HCEC 1CT (cell line): ENCODE measurements at regions not wholly inside any gene's neighbourhood (a gene's known extent, or its start where the extent isn't known, plus 50 kb on each side); places are given as distances from the start of the nearest gene placed in this dataset.
"Not testable (repeated sequence)": the region's sequence is repeated elsewhere in the genome, so short reads cannot be mapped to it uniquely, and the experiment has no call there.

Experiments
- DNase-seq: peaks from one replicate; pipeline ENCODE4 v3.0.0-alpha.2; 2017

GRCh38 chr11:71383461-71383860 is 64.7 kb downstream of the DHCR7 start:
- no peak for DNase-seq

GRCh38 chr11:71381781-71382505 is 66.2 kb downstream of the DHCR7 start:
- DNase-seq = no peak

GRCh38 chr11:71379701-71380100 is 68.5 kb downstream of the DHCR7 start:
- DNase-seq = no peak

DNA sequence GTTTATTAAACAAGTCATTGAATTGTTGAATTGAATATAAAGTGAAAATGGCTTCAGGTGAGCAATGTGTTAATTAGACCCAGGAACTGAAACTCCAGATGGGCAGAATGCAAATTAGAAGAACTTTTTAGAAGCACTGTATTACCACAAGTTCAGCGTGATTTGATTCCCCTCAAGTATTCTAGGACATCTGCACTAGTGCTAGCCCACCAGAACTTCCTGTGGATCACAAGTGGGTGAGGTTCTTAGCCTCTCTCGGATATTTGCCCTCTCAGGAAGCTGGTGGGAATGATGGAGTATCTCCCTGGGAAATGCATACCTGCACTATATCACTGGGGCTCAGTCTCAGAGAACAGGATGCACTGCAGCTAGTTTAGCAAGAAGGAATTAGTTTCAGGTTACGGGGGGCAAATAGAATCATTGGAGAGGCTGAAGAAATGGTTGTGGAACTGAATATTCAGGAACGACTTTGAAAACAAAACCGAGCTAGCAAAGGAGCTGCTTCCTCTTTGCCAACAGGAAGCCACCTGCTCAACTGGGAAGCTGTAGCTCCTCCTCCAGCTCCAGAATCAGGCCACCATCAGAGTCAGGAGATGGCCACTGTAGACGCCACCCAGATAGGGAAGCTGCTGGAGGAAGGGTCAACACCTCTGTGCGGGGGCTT is 74.3 kb downstream of the DHCR7 start:
- DNase-seq = no peak

DNA sequence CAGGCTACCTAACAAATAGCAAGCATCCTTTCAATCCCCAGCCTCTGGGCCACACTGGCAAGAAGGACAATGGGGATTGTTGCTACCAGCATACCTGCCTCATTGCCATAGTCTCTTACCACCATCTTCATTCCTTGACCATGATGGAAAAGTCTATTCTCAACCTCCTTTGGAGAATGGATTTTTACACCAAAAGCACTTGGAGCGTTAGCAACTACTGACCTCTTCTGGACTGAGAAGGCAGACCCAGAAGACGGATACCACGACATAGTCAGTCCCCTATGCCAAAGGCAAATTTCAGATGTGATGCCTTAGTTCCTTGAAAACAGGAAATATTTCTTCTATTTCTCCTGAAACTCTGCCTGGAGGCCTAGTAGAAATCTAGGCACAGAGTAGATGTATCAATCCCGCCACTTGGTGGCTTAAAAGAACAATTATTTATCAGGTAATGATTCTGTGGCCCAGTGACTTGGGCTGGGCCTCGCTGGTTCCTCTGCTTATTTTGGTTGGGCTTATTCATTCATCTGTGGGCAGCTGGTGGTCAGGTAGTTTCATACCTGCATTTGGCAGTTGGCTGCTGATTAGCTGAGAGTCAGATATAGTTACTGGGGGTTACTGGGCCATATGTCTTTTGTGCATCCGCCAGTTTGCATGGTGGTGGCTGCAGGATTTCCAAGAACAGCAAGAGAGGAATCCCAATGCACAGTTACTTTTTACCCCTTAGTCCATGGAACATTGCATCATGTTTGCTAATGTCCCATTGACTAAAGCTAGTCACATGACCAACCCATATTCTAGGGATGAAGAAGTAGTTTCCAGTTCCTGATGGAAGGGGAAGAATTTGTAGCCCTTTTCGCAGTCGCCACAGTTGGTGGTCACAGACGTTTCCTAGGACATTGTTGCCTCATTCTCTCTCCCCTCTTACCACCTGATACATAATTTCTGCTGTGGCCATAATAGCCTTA is 75.2 kb downstream of the DHCR7 start:
- DNase-seq = peak; percentile 16

GRCh38 chr11:71371674-71372069 is 76.5 kb downstream of the DHCR7 start:
- DNase-seq = no peak

DNA sequence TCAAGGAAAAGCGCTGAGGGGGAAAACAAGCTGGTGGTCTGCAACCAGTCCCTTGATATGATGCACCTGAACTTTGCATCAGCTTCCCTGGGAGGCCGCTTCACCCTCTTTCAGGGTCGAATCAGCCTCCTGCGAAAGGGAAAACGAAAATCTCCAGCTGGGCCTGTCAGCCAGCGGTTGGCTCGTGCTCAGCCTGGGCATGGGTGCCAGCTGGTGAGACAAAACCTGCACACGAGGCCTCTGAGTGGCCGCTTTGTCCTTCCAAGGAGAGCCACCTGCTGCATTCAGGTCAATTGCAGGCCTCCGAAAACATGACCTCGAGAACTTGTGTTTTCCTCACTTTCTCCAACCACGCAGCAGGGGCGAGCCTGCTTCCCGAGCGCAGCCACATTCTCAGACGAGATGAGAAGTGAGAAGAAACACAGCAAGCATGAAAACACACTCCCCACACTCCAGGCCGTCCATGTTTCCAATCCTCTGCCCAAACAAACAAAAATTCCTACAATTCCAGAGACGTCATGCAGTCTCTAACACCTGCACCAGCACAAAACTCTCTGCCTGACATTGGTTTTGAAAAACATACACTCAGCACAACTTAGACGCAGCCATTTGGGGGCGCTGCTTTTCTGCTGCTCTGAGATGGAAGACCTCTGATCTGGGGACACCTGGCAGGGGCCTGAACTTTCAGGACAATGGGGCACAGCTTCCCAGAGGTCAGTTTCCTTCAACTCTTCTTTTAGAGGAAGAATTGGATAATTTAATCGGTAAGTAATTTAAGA is 77.1 kb downstream of the DHCR7 start:
- DNase-seq = no peak

DNA sequence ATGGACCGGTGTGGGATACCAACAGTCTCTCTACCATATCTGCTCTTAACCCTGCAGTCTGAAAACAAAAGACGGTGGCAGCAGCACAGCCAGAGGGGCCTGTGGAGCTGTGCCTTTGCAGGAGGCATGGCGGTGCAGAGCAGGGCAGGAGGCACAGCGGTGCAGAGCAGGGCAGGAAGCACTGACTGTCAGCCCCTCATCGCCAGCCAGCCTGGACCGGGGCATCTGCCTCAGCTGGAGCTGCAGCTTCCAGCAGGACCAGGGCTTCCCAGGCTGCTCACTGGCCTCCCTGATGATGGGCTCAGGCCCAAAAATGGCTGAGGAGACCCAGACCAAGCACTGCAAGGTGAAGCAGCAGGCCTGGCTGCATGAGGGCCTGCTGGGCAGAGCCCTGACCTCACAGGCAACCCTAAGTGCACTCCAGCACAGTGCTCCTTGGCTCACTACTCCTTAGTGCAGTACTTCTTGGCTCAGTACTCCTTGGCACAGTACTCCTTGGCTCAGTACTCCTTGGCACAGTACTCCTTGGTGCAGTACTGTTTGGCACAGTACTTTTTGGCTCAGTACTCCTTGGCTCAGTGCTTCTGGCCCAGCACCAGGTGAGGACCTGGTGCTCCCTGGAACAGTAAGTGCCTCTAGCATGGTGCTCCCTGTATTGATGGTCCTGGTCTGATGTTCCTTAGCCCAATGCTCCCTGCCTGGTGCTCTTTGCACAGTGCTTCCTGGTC is 78.0 kb downstream of the DHCR7 start:
- DNase-seq = no peak

DNA sequence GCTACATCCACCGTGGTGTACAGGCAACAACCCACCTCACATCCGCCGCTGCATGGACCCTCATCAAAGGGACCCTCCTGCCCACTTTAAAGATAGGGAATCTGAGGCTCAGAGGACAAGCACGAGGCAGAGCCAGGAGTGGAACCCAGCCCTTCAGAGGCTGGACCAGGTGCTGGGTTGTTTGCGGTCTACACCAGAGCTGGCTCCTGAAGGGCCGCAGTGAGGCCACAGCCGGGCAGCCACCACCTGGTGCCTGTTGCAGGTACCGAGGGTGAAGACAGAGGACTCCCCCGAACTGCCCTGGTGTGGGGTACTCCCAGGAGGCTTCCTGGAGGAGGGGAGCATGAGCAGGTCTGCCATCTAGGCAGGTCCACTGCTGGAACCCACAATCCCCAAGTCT is 78.8 kb downstream of the DHCR7 start:
- DNase-seq = no peak

- no peak for DNase-seq
Observed at GRCh38 chr11:71368966-71369365, 79.2 kb downstream of the DHCR7 start.

DNA sequence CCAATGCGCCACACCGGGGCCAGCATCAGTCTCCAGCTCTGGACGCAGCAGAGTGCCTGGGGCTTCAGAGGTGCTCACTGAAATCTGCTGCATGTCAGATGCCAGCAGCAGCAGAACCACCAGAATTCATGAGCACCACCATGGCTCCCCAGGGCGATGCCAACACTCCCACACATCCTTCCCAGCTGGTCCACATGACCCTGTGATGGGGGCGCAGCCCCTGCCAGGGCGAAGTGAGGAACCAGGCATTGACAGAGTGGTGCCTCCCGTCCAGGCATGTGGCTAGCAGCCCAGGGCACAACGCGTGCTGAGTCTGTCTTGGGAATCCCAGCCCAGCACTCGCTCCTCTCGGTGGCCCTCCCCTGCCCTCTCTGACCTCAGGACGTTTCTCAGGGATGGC is 80.4 kb downstream of the DHCR7 start:
- no peak for DNase-seq

DNA sequence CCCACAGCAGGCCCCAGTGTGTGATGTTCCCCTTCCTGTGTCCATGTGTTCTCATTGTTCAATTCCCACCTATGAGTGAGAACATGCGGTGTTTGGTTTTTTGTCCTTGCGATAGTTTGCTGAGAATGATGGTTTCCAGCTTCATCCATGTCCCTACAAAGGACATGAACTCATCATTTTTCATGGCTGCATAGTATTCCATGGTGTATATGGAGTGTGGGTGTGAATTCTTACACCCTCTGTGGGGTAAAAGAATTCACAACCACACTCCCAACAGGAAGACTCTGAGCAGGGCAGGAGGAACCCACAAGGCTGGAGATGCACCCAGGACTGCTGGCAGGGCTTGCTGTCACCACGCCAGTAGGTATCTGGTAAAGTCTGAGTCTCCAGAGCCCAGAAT is 80.9 kb downstream of the DHCR7 start:
- DNase-seq = not testable (repeated sequence)

- no peak for DNase-seq
Observed at GRCh38 chr11:71366076-71366475, 82.1 kb downstream of the DHCR7 start.

DNA sequence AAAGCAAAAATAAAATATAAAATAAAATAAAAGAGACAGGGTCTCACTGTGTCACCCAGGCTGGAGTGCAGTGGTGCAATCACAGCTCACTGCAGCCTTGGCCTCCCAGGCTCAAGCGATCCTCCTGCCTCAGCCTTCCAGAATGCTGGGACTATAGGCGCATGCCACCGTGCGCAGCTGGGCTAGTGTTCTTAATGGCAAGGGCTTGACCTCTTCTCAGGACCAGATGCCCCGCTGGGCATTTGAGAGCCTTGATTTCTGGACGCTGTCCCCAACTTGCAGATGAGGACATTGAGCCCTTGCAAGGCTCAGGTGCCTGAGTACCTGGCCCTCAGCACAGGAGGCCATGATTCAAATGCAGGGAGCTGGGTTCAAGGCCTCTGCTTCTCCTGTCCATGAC is 82.6 kb downstream of the DHCR7 start:
- DNase-seq = no peak

DNA sequence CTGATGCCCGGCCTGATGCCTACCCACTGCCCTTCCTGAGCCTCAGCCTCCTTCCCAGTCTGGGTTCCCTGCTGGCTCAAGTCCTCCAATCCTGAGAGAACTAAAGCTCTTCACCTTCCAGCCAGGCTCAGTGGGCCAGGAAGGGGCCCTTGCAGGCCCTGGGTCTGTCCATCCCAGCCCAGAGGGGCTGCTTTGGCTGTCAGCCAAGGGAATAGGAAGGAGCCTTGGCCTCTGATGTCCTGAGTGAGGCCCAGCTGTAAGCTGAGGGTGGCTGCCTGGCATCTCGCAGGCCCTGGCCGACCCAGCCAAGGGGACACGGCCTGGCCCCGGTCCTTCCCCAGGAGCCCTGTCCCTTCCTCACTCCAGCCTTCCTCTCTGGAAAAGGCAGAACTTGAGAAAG is 83.4 kb downstream of the DHCR7 start:
- DNase-seq = no peak

DNA sequence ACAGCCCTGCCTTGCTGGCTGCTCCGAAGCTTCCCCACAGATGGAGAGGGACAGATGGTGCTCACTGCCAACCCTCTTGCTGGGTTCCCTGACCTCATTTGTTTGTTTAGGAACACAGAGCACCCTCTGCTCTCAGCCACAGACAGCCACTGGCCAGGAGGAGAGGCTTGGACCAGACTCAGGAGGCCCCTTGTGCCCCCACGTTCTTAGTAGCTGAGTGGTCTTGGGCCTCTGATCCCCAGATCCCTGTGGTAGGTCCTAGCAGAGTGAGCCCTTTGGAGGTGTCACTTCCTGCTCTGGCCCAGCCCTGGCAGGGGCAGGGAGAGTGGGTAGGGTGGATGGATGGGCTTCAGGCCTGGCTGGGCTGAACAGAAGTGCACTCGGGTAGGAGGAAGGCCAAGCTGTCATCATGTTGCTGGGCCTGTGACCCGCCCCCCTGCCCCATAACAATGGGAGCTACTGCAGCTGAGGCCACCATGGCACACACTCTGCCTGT is 84.0 kb downstream of the DHCR7 start:
- no peak for DNase-seq

DNA sequence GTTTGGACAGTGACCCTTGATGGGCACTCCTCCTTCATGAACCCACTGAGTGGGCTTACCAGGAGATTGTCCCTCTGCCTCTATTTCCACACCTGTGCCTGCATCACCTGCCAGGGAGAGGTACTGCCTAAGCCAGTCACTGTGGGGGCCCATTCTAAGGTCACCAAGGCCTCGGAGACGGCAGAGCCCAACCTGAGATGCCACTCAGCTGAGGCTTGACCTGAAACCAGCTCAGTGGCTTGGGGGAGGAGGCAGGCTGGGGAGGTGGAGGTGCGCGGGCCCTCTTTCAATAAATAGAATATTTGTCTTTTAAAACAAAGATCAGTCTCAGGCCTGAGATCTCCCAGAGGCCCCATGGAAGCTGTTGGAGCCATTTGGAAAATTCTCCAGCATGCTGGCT is 84.5 kb downstream of the DHCR7 start:
- no peak for DNase-seq

DNA sequence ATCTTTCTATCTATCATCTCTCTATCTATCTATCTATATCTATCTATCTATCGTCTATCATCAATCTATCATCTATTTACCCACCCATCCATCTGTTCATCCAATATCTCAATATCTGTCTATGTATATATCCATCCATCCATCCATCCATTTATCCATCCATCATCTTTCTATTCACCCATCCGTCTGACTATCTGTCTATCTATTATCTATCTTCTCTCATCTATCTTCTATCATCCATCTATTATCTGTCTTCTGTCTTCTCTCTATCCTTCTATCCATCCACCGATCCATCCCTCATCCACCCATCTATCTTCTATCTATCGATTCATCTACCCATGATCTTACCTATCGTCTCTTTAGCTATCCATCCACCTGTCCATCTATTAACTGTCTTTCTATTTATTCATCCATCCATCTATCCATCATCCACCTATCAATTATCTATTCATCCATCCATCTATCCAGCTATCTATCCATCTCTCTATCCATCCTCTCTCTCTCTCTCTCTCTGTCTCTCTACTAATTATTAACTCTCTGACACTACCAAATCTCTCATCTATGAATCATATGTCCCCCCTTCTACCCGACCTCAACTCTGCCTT is 89.1 kb downstream of the DHCR7 start:
- DNase-seq = no peak

GRCh38 chr11:71358122-71358728 is 90.0 kb downstream of the DHCR7 start:
- no peak for DNase-seq

- no peak for DNase-seq
Observed at GRCh38 chr11:71357414-71357813, 90.8 kb downstream of the DHCR7 start.

- no peak for DNase-seq
Observed at GRCh38 chr11:71356904-71357303, 91.3 kb downstream of the DHCR7 start.
